ENCODE measurements at regions not wholly inside any gene's neighbourhood (a gene's known extent, or its start where the extent isn't known, plus 50 kb on each side); places are given as distances from the start of the nearest gene placed in this dataset.
A peak's percentile ranks its signal among the peaks of the same experiment; 100 is the strongest.

DNA sequence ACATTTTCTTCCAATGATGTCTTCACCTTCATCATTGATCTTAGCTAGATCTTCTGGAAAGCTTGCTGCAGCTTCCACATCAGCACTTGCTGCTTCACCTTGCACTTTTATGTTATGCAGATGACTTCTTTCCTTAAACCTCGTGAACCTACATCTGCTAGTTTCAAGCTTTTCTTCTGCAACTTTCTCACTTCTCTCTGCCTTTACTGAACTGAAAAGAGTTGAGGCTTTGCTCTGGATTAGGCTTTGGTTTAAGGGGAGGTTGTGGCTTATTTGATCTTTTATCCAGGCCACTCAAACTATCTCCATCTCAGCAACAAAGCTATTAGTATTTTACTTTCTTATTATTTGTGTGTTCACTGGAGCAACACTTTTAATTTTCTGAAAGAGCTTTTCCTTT, 125.5 kb upstream of the POM121L12 start:
- intact Hi-C loops (cut with DNase I), result no loop called here
- ATAC-seq (no peak), DNase-seq (ENCODE audit: low spot score) (no peak)

DNA sequence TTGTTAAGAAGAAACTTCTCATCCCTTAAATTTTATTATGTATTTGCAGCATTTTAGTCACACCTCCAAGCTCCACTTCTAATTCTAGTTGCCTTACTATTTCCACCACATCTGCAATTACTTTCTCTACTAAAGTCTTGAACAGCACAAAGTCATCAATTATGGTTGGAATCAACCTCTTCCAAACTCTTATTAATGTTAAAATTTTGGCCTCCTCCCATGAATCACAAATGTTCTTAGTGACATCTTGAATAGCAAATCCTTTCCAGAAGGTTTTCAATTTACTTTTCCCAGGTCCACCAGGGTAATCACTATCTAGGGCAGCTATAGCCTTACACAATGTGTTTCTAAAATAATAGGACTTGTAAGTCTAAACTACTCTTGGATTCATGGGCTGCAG, 126.3 kb upstream of the POM121L12 start:
- no peak for DNase-seq (ENCODE audit: low spot score)

DNA sequence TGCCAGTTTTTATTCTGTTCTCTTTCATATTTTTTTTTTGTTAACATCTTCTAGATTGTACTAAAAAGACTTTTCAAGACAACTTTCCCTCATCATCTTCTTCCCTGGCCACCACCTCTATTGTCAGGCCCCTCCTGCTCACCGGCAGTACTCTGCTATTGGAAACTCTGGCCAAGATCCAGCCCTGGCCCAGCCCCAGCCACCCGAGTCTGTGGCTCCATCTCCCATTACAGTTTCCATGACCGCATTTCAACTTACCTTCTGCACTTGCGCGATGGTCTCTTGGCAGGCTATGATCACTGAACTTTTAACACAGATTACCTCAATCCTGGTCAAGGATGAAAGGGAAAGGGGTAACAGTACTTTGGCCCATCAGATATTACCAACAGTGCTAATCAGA, 137.7 kb upstream of the POM121L12 start:
- DNase-seq (ENCODE audit: low spot score) (no peak), ATAC-seq (no peak)
- intact Hi-C loops (cut with DNase I), result no loop called here

More for the DNA sequence above, 126.3 kb upstream of the POM121L12 start:
- intact Hi-C loops (cut with DNase I), result no loop called here
- ATAC-seq, result no peak

DNA sequence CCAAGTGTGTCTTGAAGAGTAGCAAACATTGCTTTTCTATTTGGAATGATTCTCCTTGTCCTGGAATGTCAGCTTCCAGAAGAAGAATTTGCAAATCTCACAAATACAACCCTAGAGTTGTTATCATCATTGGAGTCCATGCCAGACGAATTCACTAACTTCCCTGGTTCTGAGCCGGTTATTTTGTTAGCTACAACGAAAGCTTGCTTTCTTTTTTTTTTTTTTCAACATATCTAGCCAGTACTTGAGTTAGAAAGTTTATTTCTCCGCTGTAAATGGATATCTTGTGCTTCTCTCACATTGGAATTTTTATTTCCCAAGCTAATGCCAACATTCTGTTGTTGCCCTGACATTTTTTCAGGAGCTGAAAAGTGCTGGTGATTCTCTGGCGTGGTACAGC, 138.1 kb upstream of the POM121L12 start:
- DNase-seq (ENCODE audit: low spot score) (no peak), ATAC-seq (no peak)
- intact Hi-C loops (cut with DNase I), result no loop called here

DNA sequence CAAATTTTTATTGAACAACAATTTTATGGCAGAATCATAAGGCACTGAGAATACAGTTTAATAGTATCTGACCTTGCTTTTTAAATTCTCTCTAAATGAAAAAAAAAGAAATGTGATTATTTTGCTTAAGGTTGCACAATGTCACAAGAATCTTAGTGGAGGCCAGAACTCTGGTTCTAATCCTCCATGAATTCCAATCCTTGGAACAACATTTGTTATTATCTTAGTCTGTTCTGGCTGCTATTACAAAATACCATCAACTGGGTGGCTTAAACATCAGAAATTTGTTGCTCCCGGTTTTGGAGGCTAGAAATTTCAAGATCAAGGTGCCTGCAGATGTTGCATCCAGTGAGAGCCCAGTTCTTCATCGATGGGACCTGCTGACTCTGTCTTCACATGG, 158.2 kb upstream of the POM121L12 start:
- intact Hi-C loops (cut with DNase I), result no loop called here
- DNase-seq (ENCODE audit: low spot score), result no peak
- peak; percentile 88 for ATAC-seq

DNA sequence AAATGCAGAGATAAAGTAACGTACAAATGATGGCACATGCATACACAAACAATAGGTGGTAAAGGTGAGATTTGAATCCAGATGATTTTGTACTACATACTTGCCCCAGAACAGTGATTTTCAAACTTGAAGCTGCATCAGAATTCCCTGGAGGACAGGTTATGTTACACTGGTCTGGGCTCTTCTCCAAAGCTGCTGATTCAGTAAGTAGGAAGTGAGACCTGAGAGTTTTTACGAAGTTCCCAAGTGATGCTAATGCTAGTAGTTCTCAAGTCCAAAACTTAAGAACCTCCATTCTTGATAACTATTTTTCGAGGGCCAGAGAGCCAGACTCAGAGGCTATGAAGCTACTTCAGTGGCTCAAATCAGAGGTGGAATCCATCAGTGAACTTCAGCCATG, 159.0 kb upstream of the POM121L12 start:
- ATAC-seq, result peak; percentile 57
- intact Hi-C loops (cut with DNase I), result no loop called here
- DNase-seq (ENCODE audit: low spot score), result no peak

DNA sequence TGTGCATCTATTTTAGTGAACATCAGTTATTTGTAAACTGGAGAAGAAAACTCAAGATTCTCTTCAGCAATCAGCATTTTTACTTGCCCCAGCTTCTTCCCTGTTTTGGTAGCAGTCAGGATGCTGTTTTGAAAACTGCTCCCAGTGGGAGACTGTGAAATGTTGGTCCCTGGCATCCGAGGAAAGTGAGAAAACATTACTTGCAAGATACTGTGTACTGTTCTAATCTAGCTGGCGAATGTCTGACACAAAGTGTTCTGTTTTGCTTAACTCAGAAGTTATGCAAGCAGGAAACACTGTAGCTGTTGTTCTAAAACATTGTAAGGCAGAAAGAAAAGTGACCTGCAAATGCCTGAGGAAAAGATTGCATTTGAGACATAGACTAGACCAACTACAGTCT, 171.8 kb upstream of the POM121L12 start:
- DNase-seq (ENCODE audit: low spot score) (no peak), ATAC-seq (peak; percentile 86)
- intact Hi-C loops (cut with DNase I), result no loop called here

DNA sequence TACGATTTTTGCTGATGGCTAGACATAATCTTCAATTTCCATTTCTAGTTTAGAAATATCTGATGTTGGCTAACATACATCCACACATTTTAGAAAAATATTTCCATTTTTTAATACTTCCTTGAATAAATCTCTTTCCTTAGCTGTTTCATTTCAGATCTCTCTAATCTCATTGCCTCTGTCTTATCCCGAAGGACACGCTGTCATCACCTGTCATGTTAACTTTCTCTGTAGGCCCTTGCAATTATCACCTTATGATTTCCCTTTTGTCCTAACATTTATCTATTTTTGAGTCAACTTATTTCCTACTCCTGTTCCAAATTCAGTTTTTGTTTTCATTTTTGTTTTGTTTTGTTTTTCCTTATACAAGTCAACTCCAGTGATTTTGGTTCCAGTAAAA, 173.1 kb upstream of the POM121L12 start:
- intact Hi-C loops (cut with DNase I), result no loop called here
- ATAC-seq (no peak), DNase-seq (ENCODE audit: low spot score) (no peak)

DNA sequence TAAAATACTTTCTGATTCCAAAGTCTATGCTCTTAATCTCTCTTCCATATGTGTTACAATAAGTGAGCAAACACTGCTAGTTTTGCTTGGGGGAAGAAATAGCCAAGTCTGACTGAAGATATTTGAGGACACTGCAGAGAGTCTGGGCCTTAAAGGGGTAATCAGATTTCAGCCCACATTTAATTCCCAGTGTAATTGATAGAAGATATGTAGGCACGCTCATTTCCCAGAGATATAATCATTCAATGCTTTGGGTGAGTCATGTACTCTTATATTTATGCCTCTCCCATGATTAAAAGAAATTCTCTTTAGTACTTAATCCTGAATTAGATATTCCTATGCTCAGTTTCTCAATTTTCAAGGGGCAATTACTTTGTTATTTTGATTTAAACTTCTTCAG, 178.1 kb upstream of the POM121L12 start:
- ATAC-seq (no peak), DNase-seq (ENCODE audit: low spot score) (no peak)
- intact Hi-C loops (cut with DNase I), result no loop called here

DNA sequence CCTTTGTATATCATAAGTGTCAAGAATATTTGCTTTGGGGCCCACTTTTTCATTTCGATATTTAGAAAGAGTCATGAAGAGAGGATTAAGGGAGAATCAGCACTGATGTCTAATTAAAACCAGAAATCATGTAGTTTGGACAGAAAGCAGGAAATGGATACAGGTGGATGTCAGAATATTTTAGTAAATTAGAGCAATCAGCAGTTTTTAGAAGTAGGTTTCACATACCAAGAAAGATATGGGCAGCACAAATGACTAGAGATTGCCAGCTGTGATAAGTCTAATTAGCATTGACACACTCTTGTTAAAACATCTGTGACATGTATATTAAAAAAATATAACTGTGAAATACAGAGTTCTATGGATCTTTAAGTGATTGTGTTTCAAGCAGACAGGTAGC, 180.8 kb upstream of the POM121L12 start:
- no peak for DNase-seq (ENCODE audit: low spot score)
- no peak for ATAC-seq
- intact Hi-C loops (cut with DNase I), result no loop called here

DNA sequence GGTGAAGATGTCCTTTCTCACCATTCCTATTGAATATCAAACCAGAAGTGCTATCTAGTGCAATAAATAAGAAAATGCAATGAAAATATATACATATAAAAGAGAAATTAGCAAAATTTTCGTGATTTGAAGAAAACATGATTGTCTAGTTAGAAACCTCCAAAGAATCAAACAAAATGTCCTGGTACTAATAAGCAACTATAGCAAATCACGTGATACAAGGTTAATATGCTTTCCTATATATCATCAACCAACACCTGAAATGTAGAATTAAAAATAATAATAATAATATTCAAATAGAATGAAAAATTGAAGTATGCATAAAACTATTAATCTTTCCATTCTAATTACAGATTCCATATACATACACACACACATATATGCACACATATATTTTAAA, 183.9 kb upstream of the POM121L12 start:
- intact Hi-C loops (cut with DNase I), result no loop called here
- no peak for ATAC-seq
- DNase-seq (ENCODE audit: low spot score), result no peak

DNA sequence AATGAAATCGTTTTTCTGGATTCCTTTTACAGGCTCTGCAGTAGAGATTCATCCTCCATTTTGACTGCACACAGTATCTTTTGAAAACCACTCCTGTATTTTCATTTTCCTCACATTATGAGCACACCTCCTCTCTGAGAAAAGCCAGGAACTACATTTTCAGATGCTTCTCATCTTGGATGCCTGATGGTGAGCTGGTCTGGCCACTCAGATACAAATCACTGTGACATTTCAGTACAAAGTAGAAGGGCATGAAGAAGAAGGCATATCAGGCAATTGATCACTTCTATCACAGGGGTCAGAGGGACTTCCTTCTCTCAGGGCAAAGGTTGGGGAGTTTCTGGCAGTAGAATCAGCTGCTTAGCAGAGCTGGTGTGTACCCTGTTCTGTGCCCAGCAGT, 192.0 kb upstream of the POM121L12 start:
- DNase-seq (ENCODE audit: low spot score), result no peak
- ATAC-seq, result no peak
- intact Hi-C loops (cut with DNase I), result no loop called here

DNA sequence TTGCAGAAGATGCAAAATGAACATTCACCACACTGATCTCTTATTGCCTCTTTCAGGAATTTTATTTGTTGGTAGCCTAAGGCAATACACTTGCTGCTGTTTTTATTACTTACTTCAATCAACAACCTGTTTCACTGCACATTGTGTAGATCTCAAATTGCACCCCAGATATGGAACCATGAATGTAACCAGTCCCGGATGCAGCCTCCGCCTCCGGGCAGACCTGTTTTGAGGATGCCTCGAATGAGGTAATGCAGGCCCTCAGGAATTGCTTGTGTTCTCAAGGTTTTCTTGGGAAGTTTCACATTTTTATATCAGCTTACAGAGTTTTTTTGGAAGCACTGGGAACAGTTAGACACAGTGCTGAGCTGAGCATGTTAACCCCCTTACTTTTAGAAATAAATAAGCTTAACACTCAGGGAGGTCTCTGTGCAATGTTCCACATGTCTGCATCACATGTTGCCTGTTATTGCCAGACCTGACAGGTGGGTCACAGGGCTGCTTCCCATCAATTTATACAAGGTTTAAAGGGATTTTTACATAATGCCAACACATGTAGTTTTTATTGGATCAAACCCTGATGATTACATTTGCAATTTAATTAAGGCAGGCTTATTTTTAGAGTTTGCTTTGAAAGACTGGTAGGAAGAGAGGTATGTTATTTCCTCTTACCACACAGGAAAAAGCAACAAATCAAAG, 193.1 kb upstream of the POM121L12 start:
- intact Hi-C loops (cut with DNase I), result no loop called here
- ATAC-seq, result no peak
- no peak for DNase-seq (ENCODE audit: low spot score)

DNA sequence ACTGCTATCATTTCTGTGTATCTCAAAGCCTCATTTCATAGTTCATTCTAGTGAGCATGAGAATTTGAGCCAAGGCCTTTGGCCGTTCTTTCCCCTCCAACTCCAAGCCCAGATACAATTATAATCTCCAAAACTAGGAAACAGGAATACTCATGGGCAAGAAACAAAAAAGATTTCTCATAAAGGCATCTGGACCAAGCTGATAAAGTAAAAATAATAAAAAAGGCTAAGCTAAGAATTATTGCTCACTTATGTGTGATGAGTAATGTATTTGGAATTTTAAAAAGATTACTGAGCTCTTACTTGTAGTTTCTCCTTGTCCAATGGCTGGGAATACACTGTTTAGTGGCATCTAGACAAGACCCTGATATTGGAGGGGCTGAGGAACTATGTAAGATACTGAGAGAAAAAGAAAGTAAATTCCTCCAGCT, 196.4 kb upstream of the POM121L12 start:
- ATAC-seq (peak; percentile 58), DNase-seq (ENCODE audit: low spot score) (no peak)
- intact Hi-C loops (cut with DNase I), result no loop called here

DNA sequence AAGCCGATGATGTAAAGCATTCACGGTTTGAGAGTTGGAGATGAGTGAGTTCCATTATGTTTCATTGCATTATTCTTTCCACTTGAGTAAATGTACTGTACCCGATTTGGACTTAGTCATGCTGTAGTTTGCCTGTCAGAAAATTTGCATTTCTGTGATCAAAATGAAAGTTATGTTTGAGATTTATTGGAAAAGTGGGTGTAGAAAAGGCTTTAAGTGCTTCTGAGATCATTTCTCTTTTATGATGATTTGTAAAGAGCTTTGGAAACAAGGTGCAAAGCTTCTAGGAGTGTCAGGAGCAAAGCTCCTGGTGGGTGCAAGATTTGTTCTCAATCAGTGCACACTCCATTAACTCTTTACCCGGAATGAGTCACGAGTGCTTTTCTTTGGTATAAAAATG, 204.1 kb upstream of the POM121L12 start:
- ATAC-seq (no peak), DNase-seq (ENCODE audit: low spot score) (no peak)
- intact Hi-C loops (cut with DNase I), result no loop called here

DNA sequence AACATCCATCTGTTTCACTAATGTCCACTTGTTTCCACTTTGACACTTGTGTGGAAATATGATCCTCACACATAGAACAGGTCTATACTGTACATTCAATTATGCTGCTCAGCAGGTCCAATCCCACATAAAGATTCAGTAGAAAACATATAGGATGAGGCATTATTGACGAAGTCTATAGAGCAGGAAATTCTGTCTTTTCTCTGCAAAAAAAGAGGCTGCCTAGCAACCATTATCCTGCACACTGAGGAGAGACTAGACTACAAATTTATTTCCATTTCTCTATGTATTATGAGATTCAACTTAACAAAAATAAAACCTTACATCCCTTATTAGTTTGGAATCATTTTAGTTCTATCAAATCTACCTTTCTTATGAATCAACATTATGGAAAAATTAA, 204.6 kb upstream of the POM121L12 start:
- no peak for DNase-seq (ENCODE audit: low spot score)
- intact Hi-C loops (cut with DNase I), result no loop called here
- no peak for ATAC-seq

DNA sequence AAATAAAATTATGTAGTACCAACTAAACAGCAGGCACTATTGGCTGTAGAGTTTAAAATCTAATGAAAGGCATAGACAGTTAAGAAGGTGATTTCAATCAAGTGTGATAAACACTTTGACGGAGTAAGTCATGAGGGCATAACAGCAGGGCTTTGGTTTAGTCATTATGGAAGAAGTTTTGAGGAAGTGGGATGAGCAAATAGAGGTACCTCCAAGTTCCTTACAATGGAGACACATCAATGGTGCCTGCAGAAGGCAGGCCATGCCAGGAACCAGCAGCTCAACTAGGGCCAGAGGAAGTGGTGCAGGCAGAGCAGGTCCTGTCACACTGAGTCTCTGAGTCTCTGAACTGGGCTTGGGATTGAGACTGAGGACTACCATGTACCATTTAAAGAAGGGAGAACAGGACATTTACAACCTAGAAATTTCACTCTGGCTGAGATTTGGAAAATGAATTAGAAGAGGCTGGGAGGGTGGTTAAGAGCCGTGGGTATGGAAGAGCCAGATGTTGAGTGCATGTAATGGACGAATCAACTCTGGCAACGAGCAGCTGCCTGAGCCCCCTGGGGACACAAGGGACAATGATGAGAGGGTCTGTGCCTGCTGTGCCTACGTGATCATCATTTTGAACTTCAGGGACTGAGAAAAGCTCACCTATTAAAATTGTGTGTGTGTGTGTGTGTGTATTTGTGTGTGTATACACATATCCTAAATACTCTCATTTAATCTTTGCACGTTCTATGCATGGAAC, 208.7 kb upstream of the POM121L12 start:
- intact Hi-C loops (cut with DNase I), result no loop called here
- ATAC-seq, result no peak
- no peak for DNase-seq (ENCODE audit: low spot score)

DNA sequence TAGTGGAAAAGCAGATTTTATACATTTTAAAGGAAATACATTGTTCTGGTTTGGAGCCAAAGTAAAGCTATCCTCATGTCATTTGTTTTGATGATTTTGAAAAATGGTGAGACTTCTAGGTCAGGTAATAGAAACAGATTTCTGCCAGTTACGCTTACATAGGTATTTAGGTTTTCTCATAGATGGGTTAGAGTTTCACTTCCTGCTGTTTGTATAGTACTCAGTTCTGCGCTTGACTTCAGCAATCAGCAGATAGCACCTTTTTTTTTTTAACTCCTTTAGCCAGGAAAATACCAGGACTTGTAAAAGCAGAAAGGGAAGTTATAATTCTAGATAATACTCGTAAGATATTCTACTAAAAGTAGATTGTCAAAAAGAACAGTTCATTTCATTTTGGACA, 209.8 kb upstream of the POM121L12 start:
- DNase-seq (ENCODE audit: low spot score) (no peak), ATAC-seq (no peak)
- intact Hi-C loops (cut with DNase I), result no loop called here

DNA sequence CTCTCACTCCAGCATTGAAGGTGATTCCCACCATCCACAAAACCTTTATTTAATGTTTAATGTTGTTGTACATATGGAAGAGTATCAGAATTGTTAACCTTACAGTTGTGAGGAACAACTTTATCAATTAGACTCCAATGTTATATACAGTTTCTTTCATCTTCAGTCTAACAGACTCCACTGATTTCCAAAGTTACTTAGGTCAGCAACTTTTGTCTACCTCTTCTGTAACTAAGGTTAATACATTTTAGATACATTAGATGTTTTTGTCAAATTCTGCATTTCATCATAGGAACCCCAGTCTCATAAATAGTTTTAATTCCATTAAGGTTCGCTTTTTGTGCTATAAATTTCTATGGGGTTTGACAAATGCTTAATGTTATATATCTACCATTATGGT, 223.9 kb upstream of the POM121L12 start:
- intact Hi-C loops (cut with DNase I), result no loop called here
- ATAC-seq, result no peak
- DNase-seq (ENCODE audit: low spot score), result no peak

DNA sequence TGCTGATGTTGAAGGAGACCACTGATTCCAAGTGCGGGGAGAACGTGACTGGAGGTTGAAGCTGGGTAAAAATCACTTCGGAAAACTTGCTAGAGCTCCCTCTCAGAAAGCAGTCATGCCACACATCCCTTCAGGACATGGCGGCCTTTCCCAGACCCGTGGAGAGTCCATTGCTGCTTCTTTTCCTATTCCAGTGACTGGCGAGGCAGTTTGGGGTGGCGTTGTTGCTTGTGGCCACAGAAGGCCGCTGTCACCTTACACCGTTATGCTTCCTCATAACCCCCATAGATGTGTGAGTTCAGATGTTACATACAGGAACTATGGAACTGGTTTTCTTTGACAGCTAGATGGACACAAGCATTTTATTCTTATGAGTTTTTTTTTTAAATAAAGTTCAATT, 235.6 kb upstream of the POM121L12 start:
- ATAC-seq (no peak), DNase-seq (ENCODE audit: low spot score) (no peak)
- intact Hi-C loops (cut with DNase I), result no loop called here

DNA sequence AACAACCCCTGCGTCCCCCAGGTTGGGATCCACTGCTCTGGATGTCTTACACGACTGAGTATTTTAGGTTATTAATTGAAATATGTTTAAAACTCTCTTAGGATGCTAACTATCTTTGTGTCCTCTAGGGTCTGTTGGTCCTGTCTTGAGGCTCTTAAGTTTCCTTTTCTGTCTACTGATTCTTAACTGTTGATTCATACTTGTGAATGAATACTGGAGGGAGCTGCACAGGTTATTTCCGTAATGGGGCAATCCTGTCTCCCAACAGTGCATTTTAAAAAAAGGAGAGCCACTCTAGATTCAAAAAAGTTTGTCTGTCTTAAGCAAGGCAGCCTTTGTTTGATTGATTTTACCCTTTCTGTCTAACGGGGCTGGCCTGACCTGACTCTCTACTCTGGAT, 237.6 kb upstream of the POM121L12 start:
- ATAC-seq (no peak), DNase-seq (ENCODE audit: low spot score) (no peak)
- intact Hi-C loops (cut with DNase I), result no loop called here
